Astrocyte (in vitro differentiated cells and primary cell): ENCODE measurements at regions not wholly inside any gene's neighbourhood (a gene's known extent, or its start where the extent isn't known, plus 50 kb on each side); places are given as distances from the start of the nearest gene placed in this dataset.

Experiments
- DNase-seq: peaks from one replicate; pipeline ENCODE4 v3.0.0-alpha.2; 2010; ENCODE audit warnings: low read depth
- FAIRE-seq: peaks from 2 replicates; lab custom pipeline; 2011; peaks lifted over from hg19 to GRCh38; lab: Jason Lieb, UNC
- H2AFZ ChIP-seq: 2 replicates; pipeline ENCODE4 v1.6.0; 2012; ENCODE audit warnings: low read depth, low read length, inconsistent platforms
- H3K27ac ChIP-seq: 2 replicates; pipeline ENCODE4 v1.5.1; 2011; ENCODE audit warnings: low read depth, low read length, inconsistent platforms
- H3K27me3 ChIP-seq: 2 replicates; pipeline ENCODE4 v1.6.0; 2011; ENCODE audit warnings: low read length, inconsistent platforms; ENCODE audit not compliant: insufficient read depth
- H3K36me3 ChIP-seq: 2 replicates; pipeline ENCODE4 v1.5.1; 2011; ENCODE audit warnings: low read length, inconsistent platforms; ENCODE audit not compliant: insufficient read depth
- H3K4me1 ChIP-seq: 2 replicates; pipeline ENCODE4 v1.5.1; 2011; ENCODE audit warnings: low read length, inconsistent platforms; ENCODE audit not compliant: insufficient read depth
- H3K4me2 ChIP-seq: 2 replicates; pipeline ENCODE4 v1.6.0; 2012; ENCODE audit warnings: low read length, inconsistent platforms
- H3K4me3 ChIP-seq: 2 replicates; pipeline ENCODE4 v1.5.1; 2011; ENCODE audit warnings: low read depth, mild to moderate bottlenecking, low read length, inconsistent platforms; ENCODE audit not compliant: insufficient read depth
- H3K79me2 ChIP-seq: 2 replicates; pipeline ENCODE4 v1.6.0; 2012; ENCODE audit warnings: mild to moderate bottlenecking, low read length, inconsistent platforms; ENCODE audit not compliant: insufficient read depth
- H3K9ac ChIP-seq: 2 replicates; pipeline ENCODE4 v1.6.0; 2012; ENCODE audit warnings: mild to moderate bottlenecking, low read length, inconsistent platforms
- H3K9me3 ChIP-seq: 2 replicates; pipeline ENCODE4 v1.5.1; 2012; ENCODE audit warnings: low read depth, mild to moderate bottlenecking, low read length, inconsistent platforms; ENCODE audit not compliant: insufficient read depth
- H4K20me1 ChIP-seq: 2 replicates; pipeline ENCODE4 v1.6.0; 2012; ENCODE audit warnings: low read length, inconsistent platforms; ENCODE audit not compliant: insufficient read depth
- H3K27ac Mint-ChIP-seq: one replicate; pipeline ENCODE4 v1.8.0; 2021; ENCODE audit warnings: mild to moderate bottlenecking, mixed read lengths; ENCODE audit not compliant: unreplicated experiment
- H3K27me3 Mint-ChIP-seq: one replicate; pipeline ENCODE4 v1.8.0; 2021; ENCODE audit warnings: low read depth, mixed read lengths; ENCODE audit not compliant: unreplicated experiment
- H3K36me3 Mint-ChIP-seq: one replicate; pipeline ENCODE4 v1.8.0; 2021; ENCODE audit warnings: low read depth, mixed read lengths; ENCODE audit not compliant: unreplicated experiment
- H3K4me1 Mint-ChIP-seq: one replicate; pipeline ENCODE4 v1.8.0; 2021; ENCODE audit warnings: low read depth, mixed read lengths; ENCODE audit not compliant: unreplicated experiment
- H3K4me3 Mint-ChIP-seq: one replicate; pipeline ENCODE4 v1.8.0; 2021; ENCODE audit warnings: mild to moderate bottlenecking, moderate library complexity, mixed read lengths; ENCODE audit not compliant: unreplicated experiment
- H3K9me3 Mint-ChIP-seq: one replicate; pipeline ENCODE4 v1.8.0; 2021; ENCODE audit warnings: mild to moderate bottlenecking, mixed read lengths; ENCODE audit not compliant: unreplicated experiment
- CTCF ChIP-seq: IDR thresholded peaks from 2 replicates; pipeline ENCODE4 v1.5.1; 2011; ENCODE audit warnings: low read depth, mild to moderate bottlenecking, inconsistent platforms, low read length, moderate library complexity; ENCODE audit not compliant: insufficient read depth
- EZH2 ChIP-seq: IDR thresholded peaks from 2 replicates; pipeline ENCODE4 v1.6.1; 2012; ENCODE audit warnings: mild to moderate bottlenecking, low read length, inconsistent platforms; ENCODE audit not compliant: insufficient read depth

GRCh38 chr1:18052671-18053070 is 54.9 kb upstream of the IGSF21 start:
- Histone ChIP-seq H3K79me2 (no peaks in the 10 kb centered on the region), H3K9me3 (no peaks in the 10 kb centered on the region), H3K9ac (no peak overlapping the region), H3K27me3 (no peaks in the 10 kb centered on the region), H3K4me1 (no peaks in the 10 kb centered on the region), H3K27ac (no peak overlapping the region), H3K4me3 (no peak overlapping the region), H3K4me2 (no peak overlapping the region), H2AFZ (no peak overlapping the region), H3K36me3 (no peaks in the 10 kb centered on the region), H4K20me1 (no peaks in the 10 kb centered on the region)
- DNase-seq = no peak
- peaks cover 3% of the 10 kb centered on the region for H3K9me3 Mint-ChIP-seq
- TF ChIP-seq EZH2 = no peak
- TF ChIP-seq CTCF = no peak
- H3K27me3 Mint-ChIP-seq = peaks cover 71% of the 10 kb centered on the region
- no peak overlapping the region for H3K27ac Mint-ChIP-seq
- H3K36me3 Mint-ChIP-seq = no peaks in the 10 kb centered on the region
- FAIRE-seq = no peak
- no peak overlapping the region for H3K4me3 Mint-ChIP-seq
- no peaks in the 10 kb centered on the region for H3K4me1 Mint-ChIP-seq

DNA sequence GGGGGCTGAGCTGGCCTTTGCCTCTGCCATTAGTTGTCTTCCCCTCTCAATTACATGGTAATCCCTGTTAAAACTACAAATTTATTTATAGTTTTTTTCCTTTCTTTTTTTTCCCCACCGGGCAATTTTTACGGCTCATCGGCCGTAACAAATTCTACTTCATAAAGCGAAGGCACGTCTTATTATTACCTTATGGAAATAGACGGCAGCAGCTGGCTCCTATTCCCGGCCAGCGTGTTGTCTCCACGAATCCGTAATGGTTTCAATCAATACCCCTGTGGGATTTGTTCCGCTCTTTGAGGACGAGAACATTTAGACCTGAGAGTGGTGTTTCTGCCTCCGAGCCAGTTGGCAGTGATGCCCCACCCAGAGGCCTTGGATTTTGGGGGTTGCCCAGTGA is 52.4 kb upstream of the IGSF21 start:
- Histone ChIP-seq H3K9me3 (no peaks in the 10 kb centered on the region), H3K4me3 (no peak overlapping the region), H3K27ac (no peak overlapping the region), H3K36me3 (no peaks in the 10 kb centered on the region), H3K4me2 (no peak overlapping the region), H3K79me2 (no peaks in the 10 kb centered on the region), H2AFZ (no peak overlapping the region), H3K4me1 (no peaks in the 10 kb centered on the region), H4K20me1 (no peaks in the 10 kb centered on the region), H3K9ac (no peak overlapping the region), H3K27me3 (peaks cover 2% of the 10 kb centered on the region)
- no peaks in the 10 kb centered on the region for H3K36me3 Mint-ChIP-seq
- H3K27ac Mint-ChIP-seq = no peak overlapping the region
- TF ChIP-seq CTCF (no peak), EZH2 (no peak)
- H3K4me3 Mint-ChIP-seq = no peak overlapping the region
- peaks cover 1% of the 10 kb centered on the region for H3K9me3 Mint-ChIP-seq
- no peak for DNase-seq
- FAIRE-seq = no peak
- H3K27me3 Mint-ChIP-seq = peaks cover 78% of the 10 kb centered on the region
- H3K4me1 Mint-ChIP-seq = no peaks in the 10 kb centered on the region

DNA sequence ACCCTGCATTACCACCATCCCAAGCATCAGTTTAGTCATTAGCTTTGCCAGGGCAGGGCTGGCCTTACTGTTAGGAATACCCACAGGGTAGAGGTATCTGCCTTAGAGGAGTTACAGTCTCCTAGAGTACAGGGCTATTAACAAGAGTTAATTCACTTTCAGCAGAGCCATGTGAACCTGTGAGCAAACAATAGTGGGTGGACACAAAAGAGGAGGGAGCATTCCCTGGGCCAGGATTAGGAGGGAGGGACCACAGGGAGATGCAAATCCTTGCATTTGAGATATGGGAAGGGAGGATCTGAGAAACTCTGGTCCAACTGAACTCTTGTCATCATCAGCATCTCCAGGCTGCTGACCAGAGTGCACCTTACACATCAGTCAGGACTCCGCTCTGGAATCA is 51.1 kb upstream of the IGSF21 start:
- Mint-ChIP-seq H3K4me3 (no peak overlapping the region), H3K36me3 (no peaks in the 10 kb centered on the region), H3K9me3 (peaks cover 3% of the 10 kb centered on the region), H3K27me3 (peaks cover 82% of the 10 kb centered on the region), H3K27ac (no peak overlapping the region), H3K4me1 (no peaks in the 10 kb centered on the region)
- H3K9ac ChIP-seq = no peak overlapping the region
- H3K9me3 ChIP-seq = no peaks in the 10 kb centered on the region
- no peaks in the 10 kb centered on the region for H3K79me2 ChIP-seq
- no peaks in the 10 kb centered on the region for H3K4me1 ChIP-seq
- no peak overlapping the region for H3K27ac ChIP-seq
- no peak overlapping the region for H2AFZ ChIP-seq
- H3K4me2 ChIP-seq = no peak overlapping the region
- H4K20me1 ChIP-seq = no peaks in the 10 kb centered on the region
- H3K27me3 ChIP-seq = peaks cover 2% of the 10 kb centered on the region
- DNase-seq (no peak), FAIRE-seq (no peak)
- no peak for TF ChIP-seq EZH2
- H3K36me3 ChIP-seq = no peaks in the 10 kb centered on the region
- H3K4me3 ChIP-seq = no peak overlapping the region
